GM18498 (cell line): ENCODE measurements at regions not wholly inside any gene's neighbourhood (a gene's known extent, or its start where the extent isn't known, plus 50 kb on each side); places are given as distances from the start of the nearest gene placed in this dataset.

Source experiments
- ATAC-seq: cut with Tn5 transposase; IDR thresholded peaks from one replicate; pipeline ENCODE4 v1.9.1; 2021; ENCODE audit warnings: mild to moderate bottlenecking, moderate library complexity; ENCODE audit not compliant: unreplicated experiment

- no peak for ATAC-seq
Measured at GRCh38 chr2:47315475-47315874, 53.6 kb upstream of the EPCAM start.

- no peak for ATAC-seq
Measured at GRCh38 chr2:47313728-47314127, 55.4 kb upstream of the EPCAM start.

- ATAC-seq: no peak
Measured at GRCh38 chr2:47313141-47313691, 55.9 kb upstream of the EPCAM start.

GRCh38 chr2:47312491-47312850 lies 56.6 kb upstream of the EPCAM start:
- ATAC-seq: no peak

- ATAC-seq: no peak
Measured at GRCh38 chr2:47311764-47312490, 57.2 kb upstream of the EPCAM start.

- ATAC-seq: peak; percentile 19
Measured at GRCh38 chr2:47310801-47311560, 58.1 kb upstream of the EPCAM start.

- ATAC-seq: peak; percentile 86
Measured at GRCh38 chr2:47309952-47310800, 58.9 kb upstream of the EPCAM start.

GRCh38 chr2:47309472-47309951 lies 59.6 kb upstream of the EPCAM start:
- ATAC-seq: no peak

GRCh38 chr2:47307066-47307465 lies 62.0 kb upstream of the EPCAM start:
- ATAC-seq: no peak

GRCh38 chr2:47304654-47305053 lies 64.5 kb upstream of the EPCAM start:
- ATAC-seq: no peak

- no peak for ATAC-seq
Measured at GRCh38 chr2:47303341-47304148, 65.6 kb upstream of the EPCAM start.

GRCh38 chr2:47302308-47302707 lies 66.8 kb upstream of the EPCAM start:
- ATAC-seq: no peak

- no peak for ATAC-seq
Measured at GRCh38 chr2:47301731-47302130, 67.4 kb upstream of the EPCAM start.

GRCh38 chr2:47301277-47301618 lies 67.9 kb upstream of the EPCAM start:
- ATAC-seq: peak; percentile 72

- ATAC-seq: peak; percentile 77
Measured at GRCh38 chr2:47300609-47301276, 68.4 kb upstream of the EPCAM start.

- no peak for ATAC-seq
Measured at GRCh38 chr2:47300081-47300480, 69.0 kb upstream of the EPCAM start.

GRCh38 chr2:47299555-47299954 lies 69.6 kb upstream of the EPCAM start:
- ATAC-seq: no peak

GRCh38 chr2:47298771-47299170 lies 70.3 kb upstream of the EPCAM start:
- no peak for ATAC-seq

GRCh38 chr2:47297767-47298425 lies 71.2 kb upstream of the EPCAM start:
- no peak for ATAC-seq
